Stimulated activated CD4-positive, alpha-beta T cell treated with anti-CD3 and anti-CD28 coated beads, Interleukin-12 subunit alpha, Interleukin-12 subunit beta, amount 100 ng/mL, for 4 hours (primary cell): ENCODE measurements at regions not wholly inside any gene's neighbourhood (a gene's known extent, or its start where the extent isn't known, plus 50 kb on each side); places are given as distances from the start of the nearest gene placed in this dataset.
"Not testable (repeated sequence)": the region's sequence is repeated elsewhere in the genome, so short reads cannot be mapped to it uniquely, and the experiment has no call there.

ENCODE experiments used
- DNase-seq: peaks from one replicate; pipeline ENCODE4 v3.0.0-alpha.2; 2020

GRCh38 chr10:57661206-57661605 lies 606.5 kb downstream of the IPMK start:
- DNase-seq, result no peak

- DNase-seq, result no peak
These were observed 610.4 kb downstream of the IPMK start for GRCh38 chr10:57657164-57657765.

- no peak for DNase-seq
These were observed 612.8 kb downstream of the IPMK start for GRCh38 chr10:57654856-57655255.

GRCh38 chr10:57645108-57645507 lies 622.6 kb downstream of the IPMK start:
- DNase-seq, result not testable (repeated sequence)

- DNase-seq, result no peak
These were observed 629.3 kb downstream of the IPMK start for GRCh38 chr10:57638411-57638810.

GRCh38 chr10:57628592-57629284 lies 639.0 kb downstream of the IPMK start:
- DNase-seq, result no peak

GRCh38 chr10:57627642-57628178 lies 640.0 kb downstream of the IPMK start:
- DNase-seq, result no peak

GRCh38 chr10:57624856-57625592 lies 642.7 kb downstream of the IPMK start:
- no peak for DNase-seq

- DNase-seq, result no peak
These were observed 643.6 kb downstream of the IPMK start for GRCh38 chr10:57624066-57624465.

GRCh38 chr10:57621466-57621865 lies 646.2 kb downstream of the IPMK start:
- DNase-seq, result no peak

GRCh38 chr10:57605948-57606485 lies 661.7 kb downstream of the IPMK start:
- no peak for DNase-seq

- DNase-seq, result no peak
These were observed 668.3 kb downstream of the IPMK start for GRCh38 chr10:57599440-57599839.

- no peak for DNase-seq
These were observed 673.6 kb downstream of the IPMK start for GRCh38 chr10:57593983-57594573.

GRCh38 chr10:57579926-57580325 lies 687.8 kb downstream of the IPMK start:
- DNase-seq, result no peak

- DNase-seq, result no peak
These were observed 705.5 kb downstream of the IPMK start for GRCh38 chr10:57562211-57562610.

GRCh38 chr10:57551774-57552173 lies 715.9 kb downstream of the IPMK start:
- not testable (repeated sequence) for DNase-seq

GRCh38 chr10:57535306-57535705 lies 732.4 kb downstream of the IPMK start:
- DNase-seq, result no peak

- DNase-seq, result no peak
These were observed 754.1 kb downstream of the IPMK start for GRCh38 chr10:57513637-57514036.

- DNase-seq, result no peak
These were observed 759.9 kb downstream of the IPMK start for GRCh38 chr10:57507788-57508187.

GRCh38 chr10:57506414-57507094 lies 761.1 kb downstream of the IPMK start:
- DNase-seq, result no peak

- DNase-seq, result no peak
These were observed 773.2 kb downstream of the IPMK start for GRCh38 chr10:57494486-57494885.

GRCh38 chr10:57482259-57482658 lies 785.4 kb downstream of the IPMK start:
- DNase-seq, result no peak
